ENCODE measurements at regions not wholly inside any gene's neighbourhood (a gene's known extent, or its start where the extent isn't known, plus 50 kb on each side); places are given as distances from the start of the nearest gene placed in this dataset.

GRCh38 chr11:86861810-86862209 is 61.5 kb downstream of the PRSS23 start:
- TF ChIP-seq EP300 (IDR thresholded peaks at IDR 0.05): no peak
- TF ChIP-seq CTCF (IDR thresholded peaks at IDR 0.05): no peak
- no peak for TF ChIP-seq POLR2A (IDR thresholded peaks at IDR 0.05)
- Histone ChIP-seq H3K4me1 (ENCODE audit: insufficient read depth) (no peaks in the 10 kb centered on the region), H3K36me3 (no peaks in the 10 kb centered on the region), H3K27me3 (no peaks in the 10 kb centered on the region), H3K27ac (no peak overlapping the region), H3K9me3 (no peaks in the 10 kb centered on the region), H3K4me3 (no peak overlapping the region)
- 86 to 98% (median 95%) methylated on average over 6 of the region's 6 CpGs for WGBS, 3 donors
- intact Hi-C loops (cut with DNase I): no loop called here
- DNase-seq: no peak

DNA sequence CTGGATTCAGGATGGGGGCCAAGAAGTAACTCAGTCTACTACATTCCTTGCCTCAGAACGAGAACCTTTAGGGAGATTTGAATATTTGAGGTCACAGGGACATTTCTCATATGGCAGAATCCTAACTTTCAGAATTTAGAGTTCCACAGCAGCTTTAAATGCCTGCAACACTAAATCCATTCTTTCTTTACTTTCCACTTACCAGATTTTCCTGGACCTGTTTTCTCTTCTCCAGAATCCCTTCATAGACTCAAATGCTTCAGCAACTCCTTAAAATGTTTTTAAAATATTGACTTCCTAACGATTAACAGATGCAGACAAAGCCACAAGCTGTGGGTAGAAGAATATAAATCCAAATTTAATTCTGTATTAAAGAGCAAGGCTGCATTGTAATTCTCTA is 63.1 kb downstream of the PRSS23 start:
- Histone ChIP-seq H3K27ac (no peak overlapping the region), H3K27me3 (no peaks in the 10 kb centered on the region), H3K9me3 (no peaks in the 10 kb centered on the region), H3K36me3 (no peaks in the 10 kb centered on the region), H3K4me3 (no peak overlapping the region), H3K4me1 (ENCODE audit: insufficient read depth) (no peaks in the 10 kb centered on the region)
- 21 to 40% (median 34%) methylated on average over 2 of the region's 2 CpGs for WGBS, 3 donors
- no peak for DNase-seq
- TF ChIP-seq CTCF (IDR thresholded peaks at IDR 0.05) (no peak), EP300 (IDR thresholded peaks at IDR 0.05) (no peak), POLR2A (IDR thresholded peaks at IDR 0.05) (no peak)
- intact Hi-C loops (cut with DNase I): no loop called here

GRCh38 chr11:86865436-86865835 is 65.1 kb downstream of the PRSS23 start:
- Histone ChIP-seq H3K4me3 (no peak overlapping the region), H3K27me3 (no peaks in the 10 kb centered on the region), H3K9me3 (no peaks in the 10 kb centered on the region), H3K36me3 (no peaks in the 10 kb centered on the region), H3K27ac (no peak overlapping the region), H3K4me1 (ENCODE audit: insufficient read depth) (no peaks in the 10 kb centered on the region)
- DNase-seq: no peak
- intact Hi-C loops (cut with DNase I): loop anchor here in 2 of 4 donors (5.0 kb wide), 2 partner anchors 52 to 427 kb away; no protein-coding TSS in a partner anchor
- TF ChIP-seq CTCF (IDR thresholded peaks at IDR 0.05): no peak
- no peak for TF ChIP-seq POLR2A (IDR thresholded peaks at IDR 0.05)
- TF ChIP-seq EP300 (IDR thresholded peaks at IDR 0.05): no peak
- 88 to 91% (median 89%) methylated on average over 1 of the region's 1 CpG for WGBS, 3 donors

DNA sequence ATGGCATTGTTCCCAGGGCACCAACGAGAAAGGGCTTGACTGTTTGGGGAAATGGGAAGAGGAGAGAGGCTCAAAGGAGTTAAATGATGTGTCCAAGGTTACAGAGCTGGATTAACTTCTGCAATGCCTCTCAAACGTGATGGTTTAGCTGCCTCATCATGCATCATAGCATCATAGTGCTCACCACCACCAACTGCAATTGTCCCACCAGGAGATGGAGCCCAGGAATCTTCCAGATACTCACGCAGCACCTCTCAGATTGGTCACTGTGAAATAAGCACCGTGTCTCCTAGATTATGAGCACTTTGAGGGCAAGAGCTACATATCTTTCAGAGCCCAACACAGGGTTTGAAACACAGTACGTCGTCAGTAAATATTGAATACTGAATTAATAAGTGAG is 69.2 kb downstream of the PRSS23 start:
- no peak for DNase-seq
- intact Hi-C loops (cut with DNase I): loop anchor here in 2 of 4 donors (5.0 kb wide), 2 partner anchors 48 to 423 kb away; no protein-coding TSS in a partner anchor
- H3K27me3 ChIP-seq: no peaks in the 10 kb centered on the region
- TF ChIP-seq EP300 (IDR thresholded peaks at IDR 0.05) (no peak), CTCF (IDR thresholded peaks at IDR 0.05) (no peak), POLR2A (IDR thresholded peaks at IDR 0.05) (no peak)
- H3K36me3 ChIP-seq: no peaks in the 10 kb centered on the region
- H3K27ac ChIP-seq: no peak overlapping the region
- no peaks in the 10 kb centered on the region for H3K9me3 ChIP-seq
- WGBS, 3 donors: 56 to 57% (median 56%) methylated on average over 6 of the region's 6 CpGs
- H3K4me3 ChIP-seq: no peak overlapping the region
- peaks cover 3% of the 10 kb centered on the region for H3K4me1 ChIP-seq (ENCODE audit: insufficient read depth)
